A673 (cell line): ENCODE measurements at regions not wholly inside any gene's neighbourhood (a gene's known extent, or its start where the extent isn't known, plus 50 kb on each side); places are given as distances from the start of the nearest gene placed in this dataset.

Experiments used
- BruUV-seq: library from RNA; stranded (reverse); fragments of 400-500 nt; replicated peaks from 2 replicates; lab custom pipeline; 2021; lab: Mats Ljungman, UMichigan
- CTCF ChIA-PET: fragments of 300-600 bp; sonication (Branson Sonifier 250); formaldehyde crosslinking; loops from one replicate; lab custom pipeline; 2022; ENCODE audit warnings: antibody characterized with exemption; lab: Charles Lee
- POLR2A ChIA-PET: fragments of 300-600 bp; sonication (Branson Sonifier 250); formaldehyde crosslinking; loops from one replicate; lab custom pipeline; 2022; ENCODE audit warnings: antibody characterized with exemption; ENCODE audit not compliant: low non-redundant PET; lab: Charles Lee
- DNase-seq: peaks from one replicate; pipeline ENCODE4 v3.0.0-alpha.2; 2015; ENCODE audit warnings: low spot score
- H3K27ac ChIP-seq: fragments of 200-600 bp; sonication (generic); 2 replicates; pipeline ENCODE4 v1.5.1; 2016; ENCODE audit warnings: mixed run types, low read depth, mild to moderate bottlenecking, mixed read lengths, antibody characterized with exemption, low read length; ENCODE audit not compliant: poor library complexity, severe bottlenecking
- H3K27me3 ChIP-seq: fragments of 200-600 bp; sonication (generic); replicated peaks from 2 replicates; pipeline ENCODE4 v1.6.1; 2017; ENCODE audit warnings: mixed run types, low read depth, mild to moderate bottlenecking, mixed read lengths, antibody characterized with exemption, low read length; ENCODE audit not compliant: insufficient read depth, poor library complexity
- H3K36me3 ChIP-seq: fragments of 200-600 bp; sonication (generic); 2 replicates; pipeline ENCODE4 v1.6.1; 2016; ENCODE audit warnings: mixed run types, mild to moderate bottlenecking, mixed read lengths, antibody characterized with exemption, low read length; ENCODE audit not compliant: insufficient read depth, poor library complexity, severe bottlenecking
- H3K4me1 ChIP-seq: fragments of 200-600 bp; sonication (generic); 2 replicates; pipeline ENCODE4 v1.6.1; 2017; ENCODE audit warnings: mixed run types, mild to moderate bottlenecking, mixed read lengths, antibody characterized with exemption, low read length; ENCODE audit not compliant: insufficient read depth, poor library complexity, severe bottlenecking
- H3K4me3 ChIP-seq: fragments of 200-600 bp; sonication (generic); 2 replicates; pipeline ENCODE4 v1.5.1; 2016; ENCODE audit warnings: low read depth, mixed run types, mild to moderate bottlenecking, mixed read lengths, low read length; ENCODE audit not compliant: poor library complexity, severe bottlenecking
- H3K9me3 ChIP-seq: fragments of 200-600 bp; sonication (generic); 2 replicates; pipeline ENCODE4 v1.6.1; 2016; ENCODE audit warnings: mixed run types, low read depth, mild to moderate bottlenecking, mixed read lengths, antibody characterized with exemption, low read length; ENCODE audit not compliant: poor library complexity, severe bottlenecking
- CTCF ChIP-seq: fragments of 300-800, 200-600 bp; sonication (generic); conservative IDR thresholded peaks from 2 replicates; pipeline ENCODE4 v1.5.1; 2017; ENCODE audit warnings: low read depth, mild to moderate bottlenecking, antibody characterized with exemption, low read length, moderate library complexity, mixed read lengths
- EZH2 ChIP-seq: fragments of 200-600 bp; sonication (generic); IDR thresholded peaks from 2 replicates; pipeline ENCODE4 v1.6.1; 2017; ENCODE audit warnings: borderline replicate concordance, low read depth, mild to moderate bottlenecking, mixed read lengths, antibody characterized with exemption, low read length; ENCODE audit not compliant: poor library complexity, severe bottlenecking
- intact Hi-C: fragments of 100-400 bp; cut with micrococcal nuclease; formaldehyde crosslinking; loops from one replicate; pipeline ENCODE4 v1.10.0; 2022; ENCODE audit not compliant: unreplicated experiment

DNA sequence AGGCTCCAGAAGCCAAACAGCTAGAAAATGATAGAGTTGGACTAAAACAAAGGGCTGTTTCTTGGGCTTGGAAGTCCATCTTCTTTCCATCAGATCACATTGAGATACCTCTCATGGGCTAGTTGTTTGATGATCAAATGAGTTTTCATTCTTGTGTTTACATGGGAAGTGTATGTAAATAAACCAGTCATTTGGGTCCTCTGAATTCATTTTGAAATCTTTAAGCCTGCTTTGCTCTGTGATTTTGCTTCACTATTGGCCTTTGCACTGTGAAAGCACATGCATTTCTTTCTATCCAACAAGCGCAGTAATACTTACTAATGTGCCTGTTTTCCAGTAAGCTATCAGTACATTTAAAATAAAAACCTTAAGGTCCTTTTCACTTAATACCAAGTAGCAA lies 200.5 kb upstream of the IRS2 start:
- ChIA-PET CTCF (no interaction called here), POLR2A (no interaction called here)
- no peaks in the 10 kb centered on the region for H3K9me3 ChIP-seq
- TF ChIP-seq CTCF (no peak), EZH2 (no peak)
- no peaks in the 10 kb centered on the region for H3K36me3 ChIP-seq
- H3K27ac ChIP-seq: no peak overlapping the region
- BruUV-seq: no TSS peak
- intact Hi-C loops: no loop called here
- no peak for DNase-seq
- no peaks in the 10 kb centered on the region for H3K4me1 ChIP-seq
- no peak overlapping the region for H3K4me3 ChIP-seq
- H3K27me3 ChIP-seq: peaks cover 57% of the 10 kb centered on the region

GRCh38 chr13:109985871-109986450 lies 199.6 kb upstream of the IRS2 start:
- CTCF ChIA-PET: no interaction called here
- H3K27ac ChIP-seq: no peak overlapping the region
- no peaks in the 10 kb centered on the region for H3K36me3 ChIP-seq
- H3K9me3 ChIP-seq: no peaks in the 10 kb centered on the region
- peaks cover 56% of the 10 kb centered on the region for H3K27me3 ChIP-seq
- TF ChIP-seq EZH2: no peak
- no peak for TF ChIP-seq CTCF
- no peak for DNase-seq
- no peaks in the 10 kb centered on the region for H3K4me1 ChIP-seq
- no TSS peak for BruUV-seq
- POLR2A ChIA-PET: no interaction called here
- intact Hi-C loops: no loop called here
- H3K4me3 ChIP-seq: no peak overlapping the region

- no TSS peak for BruUV-seq
- Histone ChIP-seq H3K36me3 (no peaks in the 10 kb centered on the region), H3K27me3 (peaks cover 46% of the 10 kb centered on the region), H3K4me1 (no peaks in the 10 kb centered on the region), H3K4me3 (no peak overlapping the region), H3K27ac (no peak overlapping the region), H3K9me3 (no peaks in the 10 kb centered on the region)
- intact Hi-C loops: no loop called here
- ChIA-PET CTCF (no interaction called here), POLR2A (no interaction called here)
- TF ChIP-seq CTCF (no peak), EZH2 (no peak)
- DNase-seq: no peak
Measured at GRCh38 chr13:109983447-109983846, 197.1 kb upstream of the IRS2 start.
